AG08395 (cell line): ENCODE measurements at regions not wholly inside any gene's neighbourhood (a gene's known extent, or its start where the extent isn't known, plus 50 kb on each side); places are given as distances from the start of the nearest gene placed in this dataset.

ENCODE experiments used
- DNase-seq: peaks from one replicate; pipeline ENCODE4 v3.0.0; 2012; ENCODE audit warnings: mixed read lengths, low spot score

DNA sequence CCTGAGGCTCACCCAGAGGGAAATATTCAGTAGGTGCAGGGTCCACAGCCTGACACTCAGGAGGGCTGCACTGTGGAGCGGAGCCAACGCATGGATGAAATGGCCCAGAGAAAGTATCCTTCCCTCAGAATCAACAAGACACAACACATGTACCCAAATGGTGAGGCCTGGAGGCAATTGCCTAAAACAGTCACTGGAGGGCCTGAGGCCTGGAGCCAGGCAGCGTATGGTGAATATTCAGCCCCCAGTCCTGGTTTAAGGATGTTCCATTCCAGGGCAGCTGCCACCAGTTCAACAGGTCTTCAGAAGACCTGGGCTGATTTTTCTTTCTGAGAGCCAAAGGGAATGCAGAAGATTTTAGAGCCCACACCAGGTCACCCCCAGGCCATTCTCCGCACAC lies 264.8 kb downstream of the INSC start:
- no peak for DNase-seq

- no peak for DNase-seq
Observed at GRCh38 chr11:15390857-15391256, 276.1 kb downstream of the INSC start.

DNA sequence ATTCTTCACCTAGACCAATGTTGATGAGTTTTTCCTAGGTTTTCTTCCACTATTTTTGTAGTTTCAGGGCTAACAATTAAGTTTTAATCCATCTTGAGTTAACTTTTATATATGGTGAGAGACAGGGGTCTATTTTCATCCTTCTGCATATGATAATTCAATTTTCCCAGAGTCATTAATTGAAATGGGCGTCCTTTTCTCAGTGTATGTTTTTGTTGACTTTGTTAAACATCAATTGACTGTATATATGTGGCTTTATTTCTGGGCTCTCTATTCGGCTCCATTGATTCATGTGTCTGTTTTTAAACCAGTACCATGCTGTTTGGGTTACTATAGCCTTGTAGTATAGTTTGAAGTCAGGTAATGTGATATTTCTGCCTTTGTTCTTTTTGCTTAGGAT lies 282.1 kb downstream of the INSC start:
- DNase-seq, result no peak

- no peak for DNase-seq
Observed at GRCh38 chr11:15406851-15407351, 292.2 kb downstream of the INSC start.

GRCh38 chr11:15412054-15412453 lies 297.3 kb downstream of the INSC start:
- DNase-seq, result no peak

DNA sequence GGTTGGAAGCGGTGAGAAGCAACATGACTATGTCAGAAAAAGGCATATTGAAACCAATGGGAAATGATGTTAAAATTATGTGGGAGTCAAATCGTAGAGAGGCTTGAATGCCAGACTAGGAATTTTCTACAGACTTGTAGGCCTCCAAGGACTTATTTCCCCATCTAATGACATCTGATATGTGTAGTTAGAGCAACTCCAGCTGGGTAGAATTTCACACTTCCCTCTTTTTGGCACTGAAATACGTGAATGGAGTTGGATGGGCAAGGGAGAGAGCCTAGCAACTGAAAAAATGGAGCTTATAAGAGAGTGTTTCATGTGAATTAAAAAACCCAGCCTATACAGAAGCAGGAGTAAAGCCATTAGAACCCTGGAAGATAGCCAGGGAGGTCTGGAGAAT lies 304.2 kb downstream of the INSC start:
- DNase-seq, result no peak

- DNase-seq, result no peak
Observed at GRCh38 chr11:15419696-15420095, 305.0 kb downstream of the INSC start.

- no peak for DNase-seq
Observed at GRCh38 chr11:15430381-15430780, 315.7 kb downstream of the INSC start.

DNA sequence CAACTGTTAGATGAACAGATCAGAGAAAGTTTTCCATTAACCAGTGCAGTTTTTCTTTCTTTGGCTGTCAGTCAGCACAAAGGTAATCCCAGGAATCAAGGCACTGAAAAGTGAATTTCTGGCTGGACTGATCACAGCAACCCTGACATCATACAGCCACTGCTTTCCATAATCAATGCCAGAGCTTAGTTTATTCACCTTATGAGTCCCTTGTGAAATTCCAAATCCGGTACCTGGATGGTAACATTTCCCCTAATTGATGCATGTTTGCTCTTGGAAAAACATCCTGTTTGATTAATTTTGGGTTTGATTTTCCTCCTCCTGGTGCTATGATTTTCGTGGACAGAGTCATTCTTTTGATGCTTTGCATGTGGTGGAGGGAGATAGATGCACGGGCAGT lies 319.8 kb downstream of the INSC start:
- no peak for DNase-seq

DNA sequence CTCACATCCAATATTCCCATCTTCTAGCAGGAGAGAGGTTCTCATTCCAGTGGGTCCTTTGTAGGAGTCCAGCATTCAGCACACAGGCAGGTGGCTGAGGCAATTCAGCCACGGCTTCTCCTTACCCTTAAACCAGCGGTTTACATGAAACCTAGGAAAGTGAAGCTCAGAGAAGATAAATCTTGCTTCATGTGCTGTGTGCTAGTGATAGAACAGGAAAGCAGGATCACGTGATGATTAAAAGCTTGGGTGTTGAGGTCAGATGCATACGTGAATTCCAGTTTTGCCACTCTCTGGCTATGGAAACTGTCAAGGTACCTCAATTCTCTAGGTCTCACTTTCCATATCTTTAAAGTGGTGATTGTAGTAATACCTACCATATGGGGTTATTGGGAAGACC lies 331.6 kb downstream of the INSC start:
- no peak for DNase-seq

DNA sequence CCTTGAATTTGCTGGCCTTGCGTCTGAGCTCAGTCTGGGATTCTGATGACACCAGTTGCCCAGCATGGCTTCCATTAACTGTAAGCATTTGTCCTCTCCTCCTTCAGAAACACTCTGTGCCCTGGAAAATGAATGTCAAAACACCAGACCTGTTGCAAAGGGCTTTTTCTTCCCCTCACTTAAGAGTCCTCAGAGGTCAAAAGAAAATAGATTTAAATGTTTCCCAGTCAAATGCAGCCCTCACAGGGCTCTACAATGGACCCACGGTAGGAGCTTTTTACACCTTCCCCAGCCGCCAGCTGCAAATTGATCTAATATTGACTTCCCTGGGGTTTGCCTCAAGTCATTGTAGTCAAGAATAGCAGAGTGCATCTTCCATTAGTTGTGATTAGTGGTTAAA lies 332.2 kb downstream of the INSC start:
- DNase-seq, result no peak

DNA sequence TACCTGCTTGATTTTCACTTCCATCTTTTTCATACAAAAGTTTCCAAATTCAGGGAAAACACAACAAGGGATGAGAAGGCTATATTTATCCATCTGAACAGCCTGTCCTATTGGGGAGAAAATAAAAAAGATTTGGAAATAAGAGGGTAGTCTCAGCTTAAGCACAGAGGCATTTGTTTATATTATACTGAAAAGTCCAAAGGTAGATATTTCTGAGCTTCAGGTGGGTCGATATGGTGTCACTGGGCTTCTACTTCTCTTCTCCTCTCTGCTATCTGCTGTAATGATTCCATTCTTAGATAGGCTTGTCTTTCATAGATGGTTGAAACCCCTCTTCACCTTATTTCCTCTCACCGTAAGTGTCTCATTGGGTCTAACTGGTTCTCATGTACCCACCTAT lies 337.0 kb downstream of the INSC start:
- DNase-seq, result no peak

DNA sequence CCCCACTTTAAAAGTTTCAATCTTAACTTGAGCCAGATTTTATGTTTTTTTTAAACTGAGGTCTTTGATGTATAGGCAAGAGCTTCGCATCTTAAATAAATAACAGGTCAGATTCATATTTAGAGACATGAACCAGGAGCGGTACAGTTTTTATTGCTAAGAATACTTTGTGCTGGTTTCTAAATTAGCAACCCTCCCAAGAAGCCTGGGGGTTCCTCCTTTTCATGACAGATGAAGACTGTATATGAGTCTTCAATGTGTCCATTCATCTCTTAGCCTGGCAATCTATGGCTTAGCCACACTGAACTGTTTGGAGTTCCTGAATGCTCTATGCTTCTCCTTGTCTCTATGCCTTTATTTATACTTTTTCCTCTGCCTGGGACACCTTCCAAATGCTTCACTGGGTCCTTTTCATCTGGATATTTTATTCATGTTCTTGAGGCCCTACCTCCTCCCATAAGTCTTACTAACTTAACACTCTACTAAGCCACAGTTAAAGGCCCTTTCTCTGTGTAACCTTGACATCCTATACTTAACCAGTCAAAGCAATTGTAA lies 338.6 kb downstream of the INSC start:
- no peak for DNase-seq

- no peak for DNase-seq
Observed at GRCh38 chr11:15468466-15468865, 353.7 kb downstream of the INSC start.

DNA sequence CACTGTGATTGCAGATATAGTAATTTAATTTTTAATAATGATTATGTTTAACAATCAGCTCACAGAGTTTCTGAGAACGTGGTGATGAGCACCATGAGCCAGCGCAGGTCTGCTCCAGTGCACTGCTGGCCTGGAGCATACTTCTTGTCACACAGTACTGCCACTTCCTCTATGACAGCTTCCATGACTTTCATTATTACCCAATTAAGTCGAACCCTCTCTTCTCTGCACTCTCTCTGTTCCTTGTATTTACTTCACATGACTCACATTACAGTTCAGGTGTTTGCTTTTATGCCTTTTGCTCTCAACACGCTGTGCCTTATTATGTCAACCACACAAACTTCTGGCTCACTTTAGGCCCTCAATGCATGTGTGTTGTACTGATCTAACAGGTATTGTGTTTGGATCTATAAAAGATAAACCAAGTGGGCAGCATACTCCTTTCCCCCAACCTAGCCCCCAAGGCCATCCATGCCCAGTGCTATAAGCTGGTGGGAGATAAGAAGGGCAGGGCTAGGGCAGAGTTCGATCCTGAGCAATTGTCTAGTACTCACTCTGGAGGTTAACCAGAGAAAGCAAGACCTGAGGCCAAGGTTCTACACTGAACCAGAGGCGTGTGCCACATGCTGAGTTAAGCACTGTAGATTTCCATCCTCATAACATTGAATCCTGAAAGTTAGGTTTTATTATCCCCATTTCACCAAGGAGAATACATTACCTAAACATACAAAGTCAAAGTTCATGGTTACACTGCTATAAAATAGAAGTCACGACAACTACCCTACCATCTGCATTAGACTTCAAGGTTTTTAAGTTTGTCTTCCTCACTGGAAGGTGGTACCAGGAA lies 356.5 kb downstream of the INSC start:
- DNase-seq, result no peak

GRCh38 chr11:15471895-15472799 lies 357.4 kb downstream of the INSC start:
- DNase-seq, result no peak

GRCh38 chr11:15473954-15474837 lies 359.5 kb downstream of the INSC start:
- no peak for DNase-seq

DNA sequence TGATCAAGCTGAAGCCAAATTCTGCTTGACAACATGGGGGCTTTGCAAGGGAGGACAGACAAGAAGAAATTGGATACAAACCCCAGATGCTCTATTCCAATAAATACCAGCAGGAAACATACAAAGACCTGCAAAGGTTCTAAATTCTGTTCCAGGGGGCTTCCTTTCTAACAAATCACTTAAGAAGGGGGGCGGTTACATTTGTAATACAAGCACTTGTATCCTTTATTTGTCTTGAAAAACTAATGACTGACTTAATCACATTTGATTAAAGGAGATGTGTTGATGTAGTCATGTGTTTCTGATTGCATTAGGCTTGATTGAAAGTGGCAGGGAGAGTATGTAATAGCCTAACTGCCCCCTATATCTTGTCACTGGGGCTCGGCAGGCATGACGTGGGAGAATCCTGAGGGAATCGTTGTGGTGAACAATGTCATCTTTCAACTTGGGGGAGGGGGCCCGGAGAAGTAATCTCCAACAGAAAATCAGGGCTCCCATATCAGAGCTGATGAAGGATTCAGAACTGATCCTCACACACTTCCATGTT lies 361.7 kb downstream of the INSC start:
- DNase-seq, result no peak

- DNase-seq, result no peak
Observed at GRCh38 chr11:15481871-15482270, 367.1 kb downstream of the INSC start.

DNA sequence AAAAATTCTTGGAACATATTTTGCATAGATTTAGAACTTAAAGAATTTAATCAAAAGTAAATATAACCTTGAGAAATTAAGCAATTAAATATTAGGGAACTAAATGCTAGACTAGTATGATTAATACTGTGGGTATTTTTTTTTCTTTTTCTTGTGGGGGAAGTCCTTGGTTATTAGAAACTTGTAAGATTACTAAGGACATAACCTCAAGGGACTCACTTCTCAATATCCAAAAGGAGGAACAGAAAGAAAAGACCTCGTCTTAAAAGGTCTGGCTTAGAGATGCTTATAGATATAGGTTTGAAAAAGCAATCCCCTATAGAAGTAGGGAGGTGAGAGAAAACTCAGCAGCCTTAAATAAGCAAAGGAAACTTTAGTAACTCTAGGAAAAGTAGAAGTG lies 368.5 kb downstream of the INSC start:
- no peak for DNase-seq

DNA sequence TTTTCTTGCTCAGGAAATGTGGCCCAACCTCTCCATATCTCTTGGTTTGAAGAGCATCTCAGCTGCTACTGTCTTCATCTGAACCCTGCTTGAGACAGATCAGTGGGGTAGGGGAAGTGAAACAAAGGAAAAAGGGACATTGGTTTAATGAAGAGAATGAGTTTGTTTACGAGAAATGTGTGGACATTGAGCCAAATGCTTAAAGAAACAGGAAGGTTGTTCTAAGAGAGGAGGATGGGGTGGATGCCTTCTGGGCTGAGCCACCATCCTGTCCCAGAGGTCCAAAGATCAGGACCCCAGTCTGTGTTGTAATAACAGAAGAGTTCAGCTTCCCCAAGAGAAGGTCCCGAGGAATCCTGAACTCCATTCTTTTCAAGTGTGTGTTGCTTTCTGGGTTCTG lies 369.7 kb downstream of the INSC start:
- DNase-seq, result no peak
